BJ (cell line): ENCODE measurements at regions not wholly inside any gene's neighbourhood (a gene's known extent, or its start where the extent isn't known, plus 50 kb on each side); places are given as distances from the start of the nearest gene placed in this dataset.

Experiments
- CTCF ChIA-PET: fragments of 350-600 bp; formaldehyde crosslinking; extraction: SDS; loops from one replicate; lab custom pipeline; 2021; ENCODE audit warnings: antibody characterized with exemption, inconsistent platforms; lab: Yijun Ruan, JAX
- POLR2A ChIA-PET: fragments of 300-600 bp; sonication (Branson Sonifier 250); formaldehyde crosslinking; extraction: SDS; loops from one replicate; lab custom pipeline; 2021; ENCODE audit warnings: antibody characterized with exemption; lab: Charles Lee
- DNase-seq: peaks from one replicate; pipeline ENCODE4 v3.0.0-alpha.2; 2011; ENCODE audit warnings: low read depth
- H3K27me3 ChIP-seq: 2 replicates; pipeline ENCODE4 v1.6.0; 2011; ENCODE audit warnings: low read length; ENCODE audit not compliant: control insufficient read depth, insufficient read depth
- H3K36me3 ChIP-seq: 2 replicates; pipeline ENCODE4 v1.5.1; 2011; ENCODE audit warnings: low read length; ENCODE audit not compliant: control insufficient read depth, insufficient read depth
- H3K4me3 ChIP-seq: 2 replicates; pipeline ENCODE4 v1.5.1; 2011; ENCODE audit warnings: low read depth, mild to moderate bottlenecking, control low read depth, low read length
- TF ChIP-seq, protein P1 (sequence below): IDR thresholded peaks from 2 replicates; pipeline ENCODE4 v1.5.1; 2011; ENCODE audit warnings: low read depth, mild to moderate bottlenecking, control low read depth, inconsistent platforms, low read length, moderate library complexity; ENCODE audit not compliant: insufficient read depth

DNA sequence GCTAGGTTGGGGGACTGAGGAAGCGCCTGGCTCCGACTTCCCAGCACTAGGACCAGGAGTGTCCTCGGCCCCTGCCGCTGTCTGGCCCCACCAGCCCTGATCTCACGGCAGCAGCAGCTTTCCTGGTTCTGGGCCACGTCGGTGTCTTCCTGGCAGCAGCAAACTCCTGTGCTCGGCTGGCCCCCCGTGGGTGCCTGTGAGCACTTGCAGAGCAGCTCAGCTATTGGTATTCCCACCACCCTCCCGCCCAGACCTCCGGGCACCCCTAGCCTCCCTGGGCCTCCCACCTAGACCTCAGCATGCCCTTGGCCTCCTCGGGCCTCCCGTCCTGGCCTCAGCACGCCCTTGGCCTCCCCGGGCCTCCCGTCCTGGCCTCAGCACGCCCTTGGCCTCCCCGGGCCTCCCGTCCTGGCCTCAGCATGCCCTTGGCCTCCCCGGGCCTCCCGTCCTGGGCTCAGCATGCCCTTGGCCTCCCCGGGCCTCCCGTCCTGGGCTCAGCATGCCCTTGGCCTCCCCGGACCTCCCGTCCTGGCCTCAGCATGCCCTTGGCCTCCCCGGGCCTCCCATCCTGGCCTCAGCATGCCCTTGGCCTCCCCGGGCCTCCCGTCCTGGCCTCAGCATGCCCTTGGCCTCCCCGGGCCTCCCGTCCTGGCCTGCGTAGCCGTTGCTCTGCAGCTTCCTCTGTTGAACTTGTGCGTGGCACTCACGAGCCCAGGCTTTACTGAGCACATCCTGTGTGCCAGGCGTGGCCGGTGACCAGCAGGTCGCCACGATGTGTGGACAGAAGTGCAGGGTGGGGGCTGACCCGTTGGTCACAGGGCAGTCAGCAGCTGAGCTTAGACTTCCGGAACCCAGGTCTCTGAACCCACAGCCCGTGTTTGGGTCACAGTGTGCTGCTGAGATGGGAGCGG is 51.8 kb upstream of the ACSF3 start:
- Histone ChIP-seq H3K27me3 (no peaks in the 10 kb centered on the region), H3K36me3 (no peaks in the 10 kb centered on the region), H3K4me3 (no peak overlapping the region)
- TF ChIP-seq, protein P1, sequence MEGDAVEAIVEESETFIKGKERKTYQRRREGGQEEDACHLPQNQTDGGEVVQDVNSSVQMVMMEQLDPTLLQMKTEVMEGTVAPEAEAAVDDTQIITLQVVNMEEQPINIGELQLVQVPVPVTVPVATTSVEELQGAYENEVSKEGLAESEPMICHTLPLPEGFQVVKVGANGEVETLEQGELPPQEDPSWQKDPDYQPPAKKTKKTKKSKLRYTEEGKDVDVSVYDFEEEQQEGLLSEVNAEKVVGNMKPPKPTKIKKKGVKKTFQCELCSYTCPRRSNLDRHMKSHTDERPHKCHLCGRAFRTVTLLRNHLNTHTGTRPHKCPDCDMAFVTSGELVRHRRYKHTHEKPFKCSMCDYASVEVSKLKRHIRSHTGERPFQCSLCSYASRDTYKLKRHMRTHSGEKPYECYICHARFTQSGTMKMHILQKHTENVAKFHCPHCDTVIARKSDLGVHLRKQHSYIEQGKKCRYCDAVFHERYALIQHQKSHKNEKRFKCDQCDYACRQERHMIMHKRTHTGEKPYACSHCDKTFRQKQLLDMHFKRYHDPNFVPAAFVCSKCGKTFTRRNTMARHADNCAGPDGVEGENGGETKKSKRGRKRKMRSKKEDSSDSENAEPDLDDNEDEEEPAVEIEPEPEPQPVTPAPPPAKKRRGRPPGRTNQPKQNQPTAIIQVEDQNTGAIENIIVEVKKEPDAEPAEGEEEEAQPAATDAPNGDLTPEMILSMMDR, result no peak
- no peak for DNase-seq
- ChIA-PET POLR2A (no interaction called here), CTCF (interaction anchor here (0.9 kb wide), 1 partner anchor 26 kb away, joined by 3 read pairs; no protein-coding TSS in a partner anchor)

DNA sequence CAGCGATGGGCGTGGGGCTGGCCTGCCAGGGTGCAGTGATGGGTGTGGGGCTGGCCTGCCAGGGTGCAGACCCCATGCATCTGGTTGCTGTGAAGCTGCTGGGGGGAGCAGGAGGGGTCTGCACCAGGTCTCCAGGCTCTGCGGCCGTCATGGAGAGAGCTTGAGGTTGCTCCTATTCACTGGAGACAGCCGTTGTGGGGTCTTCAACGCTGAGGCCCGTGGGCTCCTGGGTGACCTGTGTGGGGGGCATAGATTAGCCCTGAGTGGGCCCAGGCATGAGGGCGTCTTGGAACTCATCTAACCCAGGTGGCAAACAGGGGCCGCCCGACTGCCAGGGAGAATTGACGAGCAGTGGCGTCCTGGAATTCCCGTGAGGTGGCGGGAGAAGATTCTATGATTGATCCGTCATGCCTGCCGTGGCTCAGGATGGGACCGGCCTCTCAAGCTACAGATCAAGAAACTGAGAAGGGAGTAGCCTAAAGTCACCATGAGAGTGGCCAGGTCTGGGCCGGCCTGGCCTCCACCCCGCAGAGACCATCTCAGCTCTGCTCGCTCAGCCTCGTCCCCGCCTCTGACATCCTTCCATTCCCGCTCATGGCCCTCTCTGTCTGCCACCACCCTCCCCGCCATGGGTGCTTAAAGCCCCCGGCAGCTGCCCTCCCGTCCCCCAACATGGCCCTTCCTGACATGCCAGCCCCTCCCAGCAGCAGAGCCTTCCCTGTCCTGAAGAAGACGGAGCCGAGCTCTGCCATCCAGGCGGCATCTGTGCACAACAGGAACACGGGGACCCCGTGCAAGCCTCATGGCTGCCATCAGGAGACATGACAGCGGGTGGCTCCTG is 50.7 kb upstream of the ACSF3 start:
- TF ChIP-seq, protein P1, result no peak
- H3K36me3 ChIP-seq, result no peaks in the 10 kb centered on the region
- no peak for DNase-seq
- no peak overlapping the region for H3K4me3 ChIP-seq
- no peaks in the 10 kb centered on the region for H3K27me3 ChIP-seq
- CTCF ChIA-PET, result interaction anchor here (0.9 kb wide), 1 partner anchor 28 kb away, joined by 3 read pairs; no protein-coding TSS in a partner anchor
- POLR2A ChIA-PET, result no interaction called here

DNA sequence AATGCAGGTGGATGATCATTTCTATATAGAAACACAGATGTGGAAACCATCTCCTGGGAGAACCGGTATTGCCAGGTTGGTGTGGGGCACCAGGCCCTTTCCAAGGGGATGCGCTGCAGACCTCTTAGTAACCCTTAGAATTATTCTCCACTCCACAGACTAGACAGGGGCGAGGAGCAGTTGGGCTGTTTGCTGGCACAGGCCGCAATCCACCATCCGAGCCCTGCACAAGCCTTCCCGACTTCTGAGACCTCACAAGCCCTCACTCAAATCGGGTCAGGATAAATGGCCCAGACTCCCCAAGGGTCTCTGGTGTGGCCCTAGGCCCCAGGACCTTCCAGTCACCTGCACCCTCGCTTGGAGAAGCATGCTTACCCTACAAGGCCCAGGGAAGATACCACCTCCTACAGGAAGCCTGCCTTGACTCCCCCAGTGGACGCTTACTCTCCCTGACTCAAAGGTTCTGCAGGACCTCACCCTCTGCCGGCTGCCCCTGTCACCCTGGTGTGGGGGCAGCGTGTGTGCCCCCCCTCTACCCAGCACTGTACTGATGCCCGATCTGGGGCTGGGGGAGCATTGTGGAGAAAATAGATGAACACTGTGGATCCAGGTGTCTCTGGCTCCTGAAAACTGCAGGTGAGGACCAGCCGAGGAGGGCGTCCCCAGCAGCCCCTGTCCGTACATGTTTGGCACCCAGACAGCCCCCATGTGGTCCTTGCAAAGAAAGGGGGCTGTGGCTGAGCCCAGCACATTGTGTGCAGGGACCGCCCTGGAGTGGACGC is 49.8 kb upstream of the ACSF3 start:
- POLR2A ChIA-PET, result no interaction called here
- TF ChIP-seq, protein P1, result no peak
- Histone ChIP-seq H3K27me3 (no peaks in the 10 kb centered on the region), H3K36me3 (no peaks in the 10 kb centered on the region), H3K4me3 (no peak overlapping the region)
- CTCF ChIA-PET, result no interaction called here
- no peak for DNase-seq
